RWPE2 (cell line): ENCODE measurements at regions not wholly inside any gene's neighbourhood (a gene's known extent, or its start where the extent isn't known, plus 50 kb on each side); places are given as distances from the start of the nearest gene placed in this dataset.

ENCODE experiments used
- ATAC-seq: fragments of 200-7000 bp; cut with Tn5 transposase; 3 replicates; pipeline ENCODE4 v1.9.1; 2021; ENCODE audit warnings: low read depth
- DNase-seq: peaks from one replicate; pipeline ENCODE4 v3.0.0-alpha.2; 2020; ENCODE audit warnings: low spot score
- H3K27ac ChIP-seq: fragments of 450-650 bp; 2 replicates; pipeline ENCODE4 v1.5.1; 2017; ENCODE audit warnings: mild to moderate bottlenecking; ENCODE audit not compliant: poor library complexity, severe bottlenecking
- H3K27me3 ChIP-seq: fragments of 250-450 bp; sonication (Bioruptor Pico); 2 replicates; pipeline ENCODE4 v1.5.1; 2021; ENCODE audit warnings: mild to moderate bottlenecking, moderate library complexity; ENCODE audit not compliant: insufficient read depth, poor library complexity, severe bottlenecking
- H3K36me3 ChIP-seq: fragments of 250-450 bp; sonication (Bioruptor Pico); 2 replicates; pipeline ENCODE4 v1.5.1; 2020; ENCODE audit warnings: low read depth, mild to moderate bottlenecking, moderate library complexity
- H3K4me1 ChIP-seq: fragments of 250-450 bp; sonication (Bioruptor Pico); 2 replicates; pipeline ENCODE4 v1.5.1; 2021; ENCODE audit warnings: mild to moderate bottlenecking, moderate library complexity; ENCODE audit not compliant: insufficient read depth, poor library complexity, severe bottlenecking
- H3K4me3 ChIP-seq: fragments of 250-450 bp; sonication (Bioruptor Pico); 2 replicates; pipeline ENCODE4 v1.5.1; 2021; ENCODE audit warnings: mild to moderate bottlenecking, moderate library complexity; ENCODE audit not compliant: severe bottlenecking
- H3K9me3 ChIP-seq: fragments of 250-450 bp; sonication (Bioruptor Pico); 2 replicates; pipeline ENCODE4 v1.5.1; 2021; ENCODE audit warnings: mild to moderate bottlenecking, moderate library complexity; ENCODE audit not compliant: severe bottlenecking
- CTCF ChIP-seq: fragments of 450-650 bp; IDR thresholded peaks from one replicate; pipeline ENCODE4 v1.5.1; 2017; ENCODE audit warnings: mild to moderate bottlenecking, moderate library complexity; ENCODE audit not compliant: poor library complexity, severe bottlenecking

DNA sequence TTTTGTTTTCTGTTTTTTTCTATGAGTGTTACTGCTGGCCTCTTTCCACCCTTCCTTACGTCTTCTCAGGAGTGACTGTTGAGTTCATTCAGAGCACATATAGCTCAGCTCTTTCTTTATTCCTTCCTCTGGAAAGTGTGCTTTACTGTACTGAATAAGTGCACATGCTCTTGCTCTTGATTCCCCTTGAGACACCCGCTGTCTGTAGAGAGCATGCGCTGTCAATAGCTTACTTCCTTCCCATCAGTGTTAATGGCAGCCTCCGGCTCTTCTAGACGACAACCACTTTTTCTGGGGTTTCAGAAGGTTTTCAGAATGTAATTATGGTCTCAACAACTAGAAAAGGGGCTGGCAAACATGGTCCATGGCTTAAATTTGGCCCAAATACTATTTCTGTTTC, 504.9 kb downstream of the C4orf33 start:
- no peaks in the 10 kb centered on the region for H3K4me1 ChIP-seq
- no peak overlapping the region for H3K27ac ChIP-seq
- no peak overlapping the region for H3K4me3 ChIP-seq
- no peaks in the 10 kb centered on the region for H3K27me3 ChIP-seq
- no peak for TF ChIP-seq CTCF
- no peaks in the 10 kb centered on the region for H3K36me3 ChIP-seq
- no peaks in the 10 kb centered on the region for H3K9me3 ChIP-seq
- DNase-seq (no peak), ATAC-seq (no peak)

DNA sequence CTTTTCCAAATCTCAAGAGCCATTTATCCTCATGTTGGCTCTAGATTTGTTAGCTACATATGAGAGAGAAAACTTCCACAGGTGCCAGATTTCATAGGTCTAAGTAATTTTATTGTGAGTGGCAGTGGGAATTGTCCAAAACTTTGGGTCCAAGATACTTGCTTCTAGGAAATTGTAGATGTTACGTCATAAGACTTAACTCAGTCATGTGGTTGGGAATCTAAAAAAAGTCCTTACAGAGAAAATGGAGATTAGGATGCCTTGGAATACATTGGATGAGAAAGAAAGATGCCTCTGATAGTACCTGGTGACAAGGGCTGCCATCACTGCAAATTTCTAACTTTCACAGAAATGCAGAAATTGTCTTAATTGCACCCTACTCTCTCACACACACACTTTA, 506.5 kb downstream of the C4orf33 start:
- Histone ChIP-seq H3K9me3 (no peaks in the 10 kb centered on the region), H3K36me3 (no peaks in the 10 kb centered on the region), H3K27ac (no peak overlapping the region), H3K4me3 (no peak overlapping the region), H3K27me3 (no peaks in the 10 kb centered on the region), H3K4me1 (no peaks in the 10 kb centered on the region)
- no peak for DNase-seq
- no peak for ATAC-seq
- TF ChIP-seq CTCF, result no peak

- no peaks in the 10 kb centered on the region for H3K27me3 ChIP-seq
- no peak for ATAC-seq
- no peaks in the 10 kb centered on the region for H3K36me3 ChIP-seq
- no peaks in the 10 kb centered on the region for H3K4me1 ChIP-seq
- TF ChIP-seq CTCF, result no peak
- H3K4me3 ChIP-seq, result no peak overlapping the region
- no peak for DNase-seq
- no peaks in the 10 kb centered on the region for H3K9me3 ChIP-seq
- H3K27ac ChIP-seq, result no peak overlapping the region
Measured at GRCh38 chr4:129603241-129603931, 507.4 kb downstream of the C4orf33 start.

- TF ChIP-seq CTCF, result no peak
- Histone ChIP-seq H3K9me3 (no peaks in the 10 kb centered on the region), H3K36me3 (no peaks in the 10 kb centered on the region), H3K27ac (no peak overlapping the region), H3K27me3 (no peaks in the 10 kb centered on the region), H3K4me3 (no peak overlapping the region), H3K4me1 (no peaks in the 10 kb centered on the region)
- DNase-seq (no peak), ATAC-seq (no peak)
Measured at GRCh38 chr4:129604632-129605255, 508.8 kb downstream of the C4orf33 start.

GRCh38 chr4:129614611-129615010, 518.7 kb downstream of the C4orf33 start:
- DNase-seq (no peak), ATAC-seq (no peak)
- Histone ChIP-seq H3K4me3 (no peak overlapping the region), H3K27ac (no peak overlapping the region), H3K27me3 (no peaks in the 10 kb centered on the region), H3K36me3 (no peaks in the 10 kb centered on the region), H3K9me3 (no peaks in the 10 kb centered on the region), H3K4me1 (no peaks in the 10 kb centered on the region)
- no peak for TF ChIP-seq CTCF
